Transverse colon (tissue), 4 donors: ENCODE measurements at regions not wholly inside any gene's neighbourhood (a gene's known extent, or its start where the extent isn't known, plus 50 kb on each side); places are given as distances from the start of the nearest gene placed in this dataset.

Experiments used
- POLR2AphosphoS5 ChIP-seq, 3 donors: sonication (generic); formaldehyde crosslinking; IDR thresholded peaks; one replicate each; pipeline ENCODE4 v1.6.1; 2016; ENCODE audit warnings: antibody characterized with exemption in 3 of 3
- TF ChIP-seq, protein P1 (sequence below), 5 experiments: fragments of 200-600 bp in 3 of 5; fragments of 450-650 bp in 2 of 5; sonication (generic) in 3 of 5; IDR thresholded peaks; 1 replicate in 2 of 5; 2 replicates in 3 of 5; pipeline ENCODE4 v1.5.1; 2016 to 2017; ENCODE audit warnings: antibody characterized with exemption in 5 of 5, inconsistent platforms in 3 of 5, mild to moderate bottlenecking in 2 of 5, moderate library complexity in 1 of 5

DNA sequence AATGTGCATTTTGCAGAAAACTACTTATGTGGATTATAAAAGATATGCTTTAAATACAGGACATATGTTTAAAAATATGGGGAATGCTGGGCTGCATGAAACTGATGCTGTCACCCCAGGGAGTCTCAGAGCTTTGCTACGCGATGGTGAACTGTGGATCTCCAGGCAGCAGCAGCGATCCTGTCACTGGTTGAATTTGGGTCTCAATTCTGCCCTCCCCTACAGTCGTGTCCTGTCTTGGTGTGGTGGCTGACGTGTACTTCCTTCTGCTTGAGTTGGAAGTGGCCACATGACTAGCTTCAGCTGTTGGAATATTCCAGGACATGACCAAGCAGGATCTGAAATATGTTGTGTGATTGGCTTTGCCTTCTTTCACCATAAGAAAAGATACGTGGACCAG lies 222.9 kb upstream of the AJAP1 start:
- TF ChIP-seq, protein P1, sequence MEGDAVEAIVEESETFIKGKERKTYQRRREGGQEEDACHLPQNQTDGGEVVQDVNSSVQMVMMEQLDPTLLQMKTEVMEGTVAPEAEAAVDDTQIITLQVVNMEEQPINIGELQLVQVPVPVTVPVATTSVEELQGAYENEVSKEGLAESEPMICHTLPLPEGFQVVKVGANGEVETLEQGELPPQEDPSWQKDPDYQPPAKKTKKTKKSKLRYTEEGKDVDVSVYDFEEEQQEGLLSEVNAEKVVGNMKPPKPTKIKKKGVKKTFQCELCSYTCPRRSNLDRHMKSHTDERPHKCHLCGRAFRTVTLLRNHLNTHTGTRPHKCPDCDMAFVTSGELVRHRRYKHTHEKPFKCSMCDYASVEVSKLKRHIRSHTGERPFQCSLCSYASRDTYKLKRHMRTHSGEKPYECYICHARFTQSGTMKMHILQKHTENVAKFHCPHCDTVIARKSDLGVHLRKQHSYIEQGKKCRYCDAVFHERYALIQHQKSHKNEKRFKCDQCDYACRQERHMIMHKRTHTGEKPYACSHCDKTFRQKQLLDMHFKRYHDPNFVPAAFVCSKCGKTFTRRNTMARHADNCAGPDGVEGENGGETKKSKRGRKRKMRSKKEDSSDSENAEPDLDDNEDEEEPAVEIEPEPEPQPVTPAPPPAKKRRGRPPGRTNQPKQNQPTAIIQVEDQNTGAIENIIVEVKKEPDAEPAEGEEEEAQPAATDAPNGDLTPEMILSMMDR (IDR thresholded peaks at IDR 0.05) = no peak
- TF ChIP-seq POLR2AphosphoS5 (IDR thresholded peaks at IDR 0.05) = no peak
